IMR-90 (cell line): ENCODE measurements at regions not wholly inside any gene's neighbourhood (a gene's known extent, or its start where the extent isn't known, plus 50 kb on each side); places are given as distances from the start of the nearest gene placed in this dataset.

Source experiments
- ATAC-seq: fragments of 200-7000 bp; cut with Tn5 transposase; 2 replicates; pipeline ENCODE4 v1.9.1; 2020; ENCODE audit warnings: low read depth, mild to moderate bottlenecking, moderate library complexity
- BruUV-seq: library from RNA; stranded (reverse); fragments of 400-500 nt; replicated peaks from 2 replicates; lab custom pipeline; 2021; lab: Mats Ljungman, UMichigan
- CTCF ChIA-PET: fragments of 300-600 bp; formaldehyde crosslinking; extraction: SDS; loops from one replicate; lab custom pipeline; 2021; ENCODE audit warnings: antibody characterized with exemption; lab: Yijun Ruan, JAX
- POLR2A ChIA-PET: fragments of 300-600 bp; sonication (Branson Sonifier 250); formaldehyde crosslinking; loops from one replicate; lab custom pipeline; 2022; ENCODE audit warnings: antibody characterized with exemption; ENCODE audit not compliant: unreplicated experiment; lab: Charles Lee
- DNase-seq: peaks from one replicate; pipeline ENCODE4 v3.0.0; 2013
- H2AFZ ChIP-seq: replicated peaks from 2 replicates; pipeline ENCODE3; 2013; ENCODE audit warnings: low read length, mild to moderate bottlenecking; ENCODE audit not compliant: poor library complexity
- H2AK5ac ChIP-seq: 2 replicates; pipeline ENCODE4 v1.6.1; 2013; ENCODE audit warnings: low read depth, low read length, inconsistent platforms
- H2AK9ac ChIP-seq: replicated peaks from 2 replicates; pipeline ENCODE3; 2013; ENCODE audit warnings: mild to moderate bottlenecking, low read depth, low read length, moderate library complexity; ENCODE audit not compliant: poor library complexity
- H2BK120ac ChIP-seq: 2 replicates; pipeline ENCODE4 v1.6.1; 2013; ENCODE audit warnings: low read depth, low read length, inconsistent platforms
- H2BK15ac ChIP-seq: 3 replicates; pipeline ENCODE4 v1.6.1; 2013; ENCODE audit warnings: low read depth, low read length, inconsistent platforms
- H2BK20ac ChIP-seq: 2 replicates; pipeline ENCODE4 v1.6.1; 2013; ENCODE audit warnings: low read depth, mild to moderate bottlenecking, inconsistent platforms, low read length, moderate library complexity
- H2BK5ac ChIP-seq: 2 replicates; pipeline ENCODE4 v1.6.1; 2013; ENCODE audit warnings: mild to moderate bottlenecking, low read depth, low read length, inconsistent platforms; ENCODE audit not compliant: poor library complexity, severe bottlenecking
- H3K14ac ChIP-seq: replicated peaks from 2 replicates; pipeline ENCODE4 v1.6.1; 2013; ENCODE audit warnings: low read depth, low read length, inconsistent platforms
- H3K18ac ChIP-seq: 2 replicates; pipeline ENCODE4 v1.6.1; 2013; ENCODE audit warnings: low read depth, low read length, control low read depth
- H3K23ac ChIP-seq: 2 replicates; pipeline ENCODE4 v1.6.1; 2013; ENCODE audit warnings: low read depth, low read length, inconsistent platforms
- H3K27ac ChIP-seq: 2 replicates; pipeline ENCODE4 v1.5.1; 2013; ENCODE audit warnings: mild to moderate bottlenecking, control low read depth, low read length; ENCODE audit not compliant: insufficient read depth
- H3K27me3 ChIP-seq: 2 replicates; pipeline ENCODE4 v1.6.1; 2013; ENCODE audit warnings: low read length; ENCODE audit not compliant: control insufficient read depth, insufficient read depth
- H3K36me3 ChIP-seq: 2 replicates; pipeline ENCODE4 v1.6.1; 2013; ENCODE audit warnings: low read length, mixed read lengths; ENCODE audit not compliant: control insufficient read depth, insufficient read depth
- H3K4ac ChIP-seq: 2 replicates; pipeline ENCODE4 v1.6.1; 2013; ENCODE audit warnings: low read depth, low read length, inconsistent platforms
- H3K4me1 ChIP-seq: 2 replicates; pipeline ENCODE4 v1.6.1; 2013; ENCODE audit warnings: low read length, mixed read lengths; ENCODE audit not compliant: control insufficient read depth, insufficient read depth
- H3K4me2 ChIP-seq: 2 replicates; pipeline ENCODE4 v1.6.1; 2013; ENCODE audit warnings: low read depth, mild to moderate bottlenecking, control low read depth, low read length, moderate library complexity
- H3K4me3 ChIP-seq: 2 replicates; pipeline ENCODE4 v1.5.1; 2013; ENCODE audit warnings: low read depth, mild to moderate bottlenecking, control low read depth, low read length, moderate library complexity; ENCODE audit not compliant: insufficient read depth
- H3K56ac ChIP-seq: 2 replicates; pipeline ENCODE4 v1.6.1; 2013; ENCODE audit warnings: low read length, inconsistent platforms; ENCODE audit not compliant: insufficient read depth; ENCODE audit errors: extremely low read depth
- H3K79me1 ChIP-seq, 2 experiments: 2 replicates each; pipeline ENCODE4 v1.6.1; 2013; ENCODE audit warnings: low read length in 2 of 2, inconsistent platforms in 1 of 2, low read depth in 1 of 2
- H3K9ac ChIP-seq: 2 replicates; pipeline ENCODE4 v1.6.1; 2013; ENCODE audit warnings: low read depth, low read length, control low read depth
- H3K9me1 ChIP-seq: 2 replicates; pipeline ENCODE4 v1.6.1; 2013; ENCODE audit warnings: low read length, inconsistent platforms; ENCODE audit not compliant: insufficient read depth
- H3K9me3 ChIP-seq: 2 replicates; pipeline ENCODE4 v1.6.1; 2013; ENCODE audit warnings: low read length; ENCODE audit not compliant: control insufficient read depth, insufficient read depth
- H4K20me1 ChIP-seq: 2 replicates; pipeline ENCODE4 v1.6.1; 2013; ENCODE audit warnings: low read length, inconsistent platforms; ENCODE audit not compliant: insufficient read depth
- H4K5ac ChIP-seq: 2 replicates; pipeline ENCODE4 v1.6.1; 2013; ENCODE audit warnings: mild to moderate bottlenecking, low read depth, low read length, control low read depth
- H4K8ac ChIP-seq, 2 experiments: 2 replicates each; pipeline ENCODE4 v1.6.1; 2013; ENCODE audit warnings: low read depth in 2 of 2, low read length in 2 of 2, control low read depth in 1 of 2, inconsistent platforms in 1 of 2
- H4K91ac ChIP-seq: 2 replicates; pipeline ENCODE4 v1.6.1; 2013; ENCODE audit warnings: low read depth, low read length, inconsistent platforms; ENCODE audit not compliant: insufficient read depth
- BHLHE40 ChIP-seq: fragments of 150-350 bp; IDR thresholded peaks from 2 replicates; pipeline ENCODE4 v1.6.1; 2016; ENCODE audit warnings: mild to moderate bottlenecking, low read depth, low read length
- CEBPB ChIP-seq: IDR thresholded peaks from 2 replicates; pipeline ENCODE4 v1.6.1; 2012; ENCODE audit warnings: low read depth, low read length, improper control_type of control experiment
- CHD1 ChIP-seq: IDR thresholded peaks from 2 replicates; pipeline ENCODE4 v1.6.1; 2012; ENCODE audit warnings: low read depth, low read length, improper control_type of control experiment
- FOS ChIP-seq: fragments of 150-350 bp; IDR thresholded peaks from 2 replicates; pipeline ENCODE4 v1.6.1; 2016; ENCODE audit warnings: low read depth, low read length
- MAFK ChIP-seq: IDR thresholded peaks from 2 replicates; pipeline ENCODE4 v1.6.1; 2012; ENCODE audit warnings: low read depth, low read length, improper control_type of control experiment
- MAZ ChIP-seq: IDR thresholded peaks from 2 replicates; pipeline ENCODE4 v1.6.1; 2012; ENCODE audit warnings: low read depth, mild to moderate bottlenecking, low read length, improper control_type of control experiment, moderate library complexity, borderline replicate concordance
- MXI1 ChIP-seq: IDR thresholded peaks from 2 replicates; pipeline ENCODE4 v1.6.1; 2012; ENCODE audit warnings: low read depth, mild to moderate bottlenecking, low read length, moderate library complexity, borderline replicate concordance
- NFE2L2 ChIP-seq: fragments of 150-350 bp; IDR thresholded peaks from 2 replicates; pipeline ENCODE4 v1.6.1; 2016; ENCODE audit warnings: low read depth, mild to moderate bottlenecking, low read length
- POLR2A ChIP-seq: IDR thresholded peaks from 2 replicates; pipeline ENCODE4 v1.6.1; 2012; ENCODE audit warnings: mild to moderate bottlenecking, low read depth, low read length
- RAD21 ChIP-seq: IDR thresholded peaks from 2 replicates; pipeline ENCODE4 v1.6.1; 2012; ENCODE audit warnings: low read length, improper control_type of control experiment
- RCOR1 ChIP-seq: IDR thresholded peaks from 2 replicates; pipeline ENCODE4 v1.6.1; 2012; ENCODE audit warnings: mild to moderate bottlenecking, low read length, improper control_type of control experiment; ENCODE audit not compliant: insufficient replicate concordance
- RFX5 ChIP-seq: IDR thresholded peaks from 2 replicates; pipeline ENCODE4 v1.8.0; 2012; ENCODE audit warnings: low read depth, mild to moderate bottlenecking, low read length, moderate library complexity
- SMC3 ChIP-seq: fragments of 150-350 bp; IDR thresholded peaks from 2 replicates; pipeline ENCODE4 v1.6.1; 2016; ENCODE audit warnings: low read depth, mild to moderate bottlenecking, antibody characterized with exemption, low read length, moderate library complexity
- WGBS, 2 experiments: methylation state at CpG; one replicate each; pipeline versions ENCODE4 v1.1.5 to v1.1.7; 2013; ENCODE audit warnings: missing lambda C conversion rate in 2 of 2; ENCODE audit not compliant: insufficient read length in 1 of 2; ENCODE audit errors: extremely low coverage in 2 of 2; 5-methylcytosine and 5-hydroxymethylcytosine counted together
- dilution Hi-C: fragments of 300-500 bp; cut with HindIII; formaldehyde crosslinking; loops from one replicate; pipeline ENCODE4 v1.14.3; 2018; ENCODE audit warnings: low sequenced_read_pairs; ENCODE audit not compliant: unreplicated experiment
- in situ Hi-C: fragments of 300-500 bp; cut with MboI; formaldehyde crosslinking; loops from 3 replicates; pipeline ENCODE4 v1.14.3; 2019; ENCODE audit warnings: low sequenced_read_pairs, inconsistent platforms, mixed read lengths
- intact Hi-C: fragments of 100-400 bp; cut with micrococcal nuclease; formaldehyde crosslinking; loops from 2 replicates; pipeline ENCODE4 v1.10.0; 2022
- TF ChIP-seq, protein P1 (sequence below): fragments of 150-350 bp; IDR thresholded peaks from 2 replicates; pipeline ENCODE4 v1.6.1; 2016; ENCODE audit warnings: low read depth, mild to moderate bottlenecking, low read length, moderate library complexity, borderline replicate concordance
- TF ChIP-seq, protein P2 (sequence below): fragments of 150-350 bp; IDR thresholded peaks from 2 replicates; pipeline ENCODE4 v1.6.1; 2017; ENCODE audit warnings: mild to moderate bottlenecking, antibody characterized with exemption, low read length, low read depth
- TF ChIP-seq, protein P3 (sequence below): conservative IDR thresholded peaks from 2 replicates; pipeline ENCODE4 v1.5.1; 2012; ENCODE audit warnings: mild to moderate bottlenecking, low read depth, low read length, improper control_type of control experiment

DNA sequence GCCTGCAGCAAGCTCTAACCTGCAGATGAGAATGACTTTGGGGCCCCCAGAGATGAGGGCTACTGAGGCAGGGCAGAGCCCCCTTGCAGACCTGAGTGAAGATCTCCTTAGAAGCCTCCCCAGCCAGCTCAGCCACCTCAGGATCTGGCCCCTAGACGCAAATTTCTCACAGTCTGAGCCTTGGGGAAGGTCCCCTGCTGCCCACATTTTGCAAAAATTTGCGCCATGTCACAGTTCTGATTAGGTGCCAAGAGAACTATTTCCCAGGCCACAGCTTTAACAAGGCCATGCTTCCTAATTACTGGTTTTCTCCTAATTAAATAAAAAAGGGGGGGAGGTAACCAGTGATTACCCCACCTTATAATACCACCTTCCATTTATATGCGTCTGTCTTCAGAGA lies 81.0 kb upstream of the HES1 start:
- dilution Hi-C loops: no loop called here
- no peak overlapping the region for H2AK5ac ChIP-seq
- H2BK120ac ChIP-seq: no peak overlapping the region
- H4K20me1 ChIP-seq: no peaks in the 10 kb centered on the region
- H2AFZ ChIP-seq: no peak overlapping the region
- H3K9me1 ChIP-seq: no peaks in the 10 kb centered on the region
- peaks cover 17% of the 10 kb centered on the region for H3K9me3 ChIP-seq
- ChIA-PET POLR2A (no interaction called here), CTCF (interaction anchor here (0.5 kb wide), 1 partner anchor 92 kb away, joined by 3 read pairs; no protein-coding TSS in a partner anchor)
- no peak overlapping the region for H2AK9ac ChIP-seq
- H3K23ac ChIP-seq: no peak overlapping the region
- H4K5ac ChIP-seq: no peak overlapping the region
- no peaks in the 10 kb centered on the region for H3K79me1 ChIP-seq
- H3K56ac ChIP-seq: no peak overlapping the region
- ATAC-seq (no peak), DNase-seq (no peak)
- no peak overlapping the region for H2BK15ac ChIP-seq
- H3K27ac ChIP-seq: no peak overlapping the region
- intact Hi-C loops: no loop called here
- 60% methylated on average over 1 of the region's 3 CpGs; no CpG with 5 or more reads in 1 of the 2 experiments for WGBS, 2 experiments
- H4K91ac ChIP-seq: no peak overlapping the region
- H2BK20ac ChIP-seq: no peak overlapping the region
- H4K8ac ChIP-seq: no peak overlapping the region
- H3K4me3 ChIP-seq: no peak overlapping the region
- no peak overlapping the region for H3K9ac ChIP-seq
- no peaks in the 10 kb centered on the region for H3K36me3 ChIP-seq
- H2BK5ac ChIP-seq: no peak overlapping the region
- H3K4ac ChIP-seq: no peak overlapping the region
- no peak overlapping the region for H3K14ac ChIP-seq
- no peak overlapping the region for H3K18ac ChIP-seq
- BruUV-seq: no TSS peak
- TF ChIP-seq FOS (no peak), MAZ (no peak), MXI1 (no peak), SMC3 (no peak), RFX5 (no peak), RAD21 (no peak), RCOR1 (no peak), MAFK (no peak), NFE2L2 (no peak), CHD1 (no peak), CEBPB (no peak), BHLHE40 (no peak), POLR2A (no peak)
- TF ChIP-seq, protein P1, sequence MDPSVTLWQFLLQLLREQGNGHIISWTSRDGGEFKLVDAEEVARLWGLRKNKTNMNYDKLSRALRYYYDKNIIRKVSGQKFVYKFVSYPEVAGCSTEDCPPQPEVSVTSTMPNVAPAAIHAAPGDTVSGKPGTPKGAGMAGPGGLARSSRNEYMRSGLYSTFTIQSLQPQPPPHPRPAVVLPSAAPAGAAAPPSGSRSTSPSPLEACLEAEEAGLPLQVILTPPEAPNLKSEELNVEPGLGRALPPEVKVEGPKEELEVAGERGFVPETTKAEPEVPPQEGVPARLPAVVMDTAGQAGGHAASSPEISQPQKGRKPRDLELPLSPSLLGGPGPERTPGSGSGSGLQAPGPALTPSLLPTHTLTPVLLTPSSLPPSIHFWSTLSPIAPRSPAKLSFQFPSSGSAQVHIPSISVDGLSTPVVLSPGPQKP: no peak
- TF ChIP-seq, protein P2, sequence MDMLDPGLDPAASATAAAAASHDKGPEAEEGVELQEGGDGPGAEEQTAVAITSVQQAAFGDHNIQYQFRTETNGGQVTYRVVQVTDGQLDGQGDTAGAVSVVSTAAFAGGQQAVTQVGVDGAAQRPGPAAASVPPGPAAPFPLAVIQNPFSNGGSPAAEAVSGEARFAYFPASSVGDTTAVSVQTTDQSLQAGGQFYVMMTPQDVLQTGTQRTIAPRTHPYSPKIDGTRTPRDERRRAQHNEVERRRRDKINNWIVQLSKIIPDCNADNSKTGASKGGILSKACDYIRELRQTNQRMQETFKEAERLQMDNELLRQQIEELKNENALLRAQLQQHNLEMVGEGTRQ: no peak
- TF ChIP-seq, protein P3, sequence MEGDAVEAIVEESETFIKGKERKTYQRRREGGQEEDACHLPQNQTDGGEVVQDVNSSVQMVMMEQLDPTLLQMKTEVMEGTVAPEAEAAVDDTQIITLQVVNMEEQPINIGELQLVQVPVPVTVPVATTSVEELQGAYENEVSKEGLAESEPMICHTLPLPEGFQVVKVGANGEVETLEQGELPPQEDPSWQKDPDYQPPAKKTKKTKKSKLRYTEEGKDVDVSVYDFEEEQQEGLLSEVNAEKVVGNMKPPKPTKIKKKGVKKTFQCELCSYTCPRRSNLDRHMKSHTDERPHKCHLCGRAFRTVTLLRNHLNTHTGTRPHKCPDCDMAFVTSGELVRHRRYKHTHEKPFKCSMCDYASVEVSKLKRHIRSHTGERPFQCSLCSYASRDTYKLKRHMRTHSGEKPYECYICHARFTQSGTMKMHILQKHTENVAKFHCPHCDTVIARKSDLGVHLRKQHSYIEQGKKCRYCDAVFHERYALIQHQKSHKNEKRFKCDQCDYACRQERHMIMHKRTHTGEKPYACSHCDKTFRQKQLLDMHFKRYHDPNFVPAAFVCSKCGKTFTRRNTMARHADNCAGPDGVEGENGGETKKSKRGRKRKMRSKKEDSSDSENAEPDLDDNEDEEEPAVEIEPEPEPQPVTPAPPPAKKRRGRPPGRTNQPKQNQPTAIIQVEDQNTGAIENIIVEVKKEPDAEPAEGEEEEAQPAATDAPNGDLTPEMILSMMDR: no peak
- H3K27me3 ChIP-seq: peaks cover 18% of the 10 kb centered on the region
- H3K4me1 ChIP-seq: no peaks in the 10 kb centered on the region
- no peak overlapping the region for H3K4me2 ChIP-seq
- in situ Hi-C loops: no loop called here
